IMR-90 (cell line): ENCODE measurements at regions not wholly inside any gene's neighbourhood (a gene's known extent, or its start where the extent isn't known, plus 50 kb on each side); places are given as distances from the start of the nearest gene placed in this dataset.
A peak's percentile ranks its signal among the peaks of the same experiment; 100 is the strongest.

Experiments
- ATAC-seq: fragments of 200-7000 bp; cut with Tn5 transposase; 2 replicates; pipeline ENCODE4 v1.9.1; 2020; ENCODE audit warnings: low read depth, mild to moderate bottlenecking, moderate library complexity
- BruUV-seq: library from RNA; stranded (reverse); fragments of 400-500 nt; replicated peaks from 2 replicates; lab custom pipeline; 2021; lab: Mats Ljungman, UMichigan
- CTCF ChIA-PET: fragments of 300-600 bp; formaldehyde crosslinking; extraction: SDS; loops from one replicate; lab custom pipeline; 2021; ENCODE audit warnings: antibody characterized with exemption; lab: Yijun Ruan, JAX
- POLR2A ChIA-PET: fragments of 300-600 bp; sonication (Branson Sonifier 250); formaldehyde crosslinking; loops from one replicate; lab custom pipeline; 2022; ENCODE audit warnings: antibody characterized with exemption; ENCODE audit not compliant: unreplicated experiment; lab: Charles Lee
- DNase-seq: peaks from one replicate; pipeline ENCODE4 v3.0.0; 2013
- H2AFZ ChIP-seq: replicated peaks from 2 replicates; pipeline ENCODE3; 2013; ENCODE audit warnings: low read length, mild to moderate bottlenecking; ENCODE audit not compliant: poor library complexity
- H2AK5ac ChIP-seq: 2 replicates; pipeline ENCODE4 v1.6.1; 2013; ENCODE audit warnings: low read depth, low read length, inconsistent platforms
- H2AK9ac ChIP-seq: replicated peaks from 2 replicates; pipeline ENCODE3; 2013; ENCODE audit warnings: mild to moderate bottlenecking, low read depth, low read length, moderate library complexity; ENCODE audit not compliant: poor library complexity
- H2BK120ac ChIP-seq: 2 replicates; pipeline ENCODE4 v1.6.1; 2013; ENCODE audit warnings: low read depth, low read length, inconsistent platforms
- H2BK15ac ChIP-seq: 3 replicates; pipeline ENCODE4 v1.6.1; 2013; ENCODE audit warnings: low read depth, low read length, inconsistent platforms
- H2BK20ac ChIP-seq: 2 replicates; pipeline ENCODE4 v1.6.1; 2013; ENCODE audit warnings: low read depth, mild to moderate bottlenecking, inconsistent platforms, low read length, moderate library complexity
- H2BK5ac ChIP-seq: 2 replicates; pipeline ENCODE4 v1.6.1; 2013; ENCODE audit warnings: mild to moderate bottlenecking, low read depth, low read length, inconsistent platforms; ENCODE audit not compliant: poor library complexity, severe bottlenecking
- H3K14ac ChIP-seq: replicated peaks from 2 replicates; pipeline ENCODE4 v1.6.1; 2013; ENCODE audit warnings: low read depth, low read length, inconsistent platforms
- H3K18ac ChIP-seq: 2 replicates; pipeline ENCODE4 v1.6.1; 2013; ENCODE audit warnings: low read depth, low read length, control low read depth
- H3K23ac ChIP-seq: 2 replicates; pipeline ENCODE4 v1.6.1; 2013; ENCODE audit warnings: low read depth, low read length, inconsistent platforms
- H3K27ac ChIP-seq: 2 replicates; pipeline ENCODE4 v1.5.1; 2013; ENCODE audit warnings: mild to moderate bottlenecking, control low read depth, low read length; ENCODE audit not compliant: insufficient read depth
- H3K27me3 ChIP-seq: 2 replicates; pipeline ENCODE4 v1.6.1; 2013; ENCODE audit warnings: low read length; ENCODE audit not compliant: control insufficient read depth, insufficient read depth
- H3K36me3 ChIP-seq: 2 replicates; pipeline ENCODE4 v1.6.1; 2013; ENCODE audit warnings: low read length, mixed read lengths; ENCODE audit not compliant: control insufficient read depth, insufficient read depth
- H3K4ac ChIP-seq: 2 replicates; pipeline ENCODE4 v1.6.1; 2013; ENCODE audit warnings: low read depth, low read length, inconsistent platforms
- H3K4me1 ChIP-seq: 2 replicates; pipeline ENCODE4 v1.6.1; 2013; ENCODE audit warnings: low read length, mixed read lengths; ENCODE audit not compliant: control insufficient read depth, insufficient read depth
- H3K4me2 ChIP-seq: 2 replicates; pipeline ENCODE4 v1.6.1; 2013; ENCODE audit warnings: low read depth, mild to moderate bottlenecking, control low read depth, low read length, moderate library complexity
- H3K4me3 ChIP-seq: 2 replicates; pipeline ENCODE4 v1.5.1; 2013; ENCODE audit warnings: low read depth, mild to moderate bottlenecking, control low read depth, low read length, moderate library complexity; ENCODE audit not compliant: insufficient read depth
- H3K56ac ChIP-seq: 2 replicates; pipeline ENCODE4 v1.6.1; 2013; ENCODE audit warnings: low read length, inconsistent platforms; ENCODE audit not compliant: insufficient read depth; ENCODE audit errors: extremely low read depth
- H3K79me1 ChIP-seq, 2 experiments: 2 replicates each; pipeline ENCODE4 v1.6.1; 2013; ENCODE audit warnings: low read length in 2 of 2, inconsistent platforms in 1 of 2, low read depth in 1 of 2
- H3K9ac ChIP-seq: 2 replicates; pipeline ENCODE4 v1.6.1; 2013; ENCODE audit warnings: low read depth, low read length, control low read depth
- H3K9me1 ChIP-seq: 2 replicates; pipeline ENCODE4 v1.6.1; 2013; ENCODE audit warnings: low read length, inconsistent platforms; ENCODE audit not compliant: insufficient read depth
- H3K9me3 ChIP-seq: 2 replicates; pipeline ENCODE4 v1.6.1; 2013; ENCODE audit warnings: low read length; ENCODE audit not compliant: control insufficient read depth, insufficient read depth
- H4K20me1 ChIP-seq: 2 replicates; pipeline ENCODE4 v1.6.1; 2013; ENCODE audit warnings: low read length, inconsistent platforms; ENCODE audit not compliant: insufficient read depth
- H4K5ac ChIP-seq: 2 replicates; pipeline ENCODE4 v1.6.1; 2013; ENCODE audit warnings: mild to moderate bottlenecking, low read depth, low read length, control low read depth
- H4K8ac ChIP-seq, 2 experiments: 2 replicates each; pipeline ENCODE4 v1.6.1; 2013; ENCODE audit warnings: low read depth in 2 of 2, low read length in 2 of 2, control low read depth in 1 of 2, inconsistent platforms in 1 of 2
- H4K91ac ChIP-seq: 2 replicates; pipeline ENCODE4 v1.6.1; 2013; ENCODE audit warnings: low read depth, low read length, inconsistent platforms; ENCODE audit not compliant: insufficient read depth
- CEBPB ChIP-seq: IDR thresholded peaks from 2 replicates; pipeline ENCODE4 v1.6.1; 2012; ENCODE audit warnings: low read depth, low read length, improper control_type of control experiment
- MXI1 ChIP-seq: IDR thresholded peaks from 2 replicates; pipeline ENCODE4 v1.6.1; 2012; ENCODE audit warnings: low read depth, mild to moderate bottlenecking, low read length, moderate library complexity, borderline replicate concordance
- NFE2L2 ChIP-seq: fragments of 150-350 bp; IDR thresholded peaks from 2 replicates; pipeline ENCODE4 v1.6.1; 2016; ENCODE audit warnings: low read depth, mild to moderate bottlenecking, low read length
- WGBS, 2 experiments: methylation state at CpG; one replicate each; pipeline versions ENCODE4 v1.1.5 to v1.1.7; 2013; ENCODE audit warnings: missing lambda C conversion rate in 2 of 2; ENCODE audit not compliant: insufficient read length in 1 of 2; ENCODE audit errors: extremely low coverage in 2 of 2; 5-methylcytosine and 5-hydroxymethylcytosine counted together
- dilution Hi-C: fragments of 300-500 bp; cut with HindIII; formaldehyde crosslinking; loops from one replicate; pipeline ENCODE4 v1.14.3; 2018; ENCODE audit warnings: low sequenced_read_pairs; ENCODE audit not compliant: unreplicated experiment
- in situ Hi-C: fragments of 300-500 bp; cut with MboI; formaldehyde crosslinking; loops from 3 replicates; pipeline ENCODE4 v1.14.3; 2019; ENCODE audit warnings: low sequenced_read_pairs, inconsistent platforms, mixed read lengths
- intact Hi-C: fragments of 100-400 bp; cut with micrococcal nuclease; formaldehyde crosslinking; loops from 2 replicates; pipeline ENCODE4 v1.10.0; 2022
- TF ChIP-seq, protein P1 (sequence below): conservative IDR thresholded peaks from 2 replicates; pipeline ENCODE4 v1.5.1; 2012; ENCODE audit warnings: mild to moderate bottlenecking, low read depth, low read length, improper control_type of control experiment
- TF ChIP-seq, protein P2 (sequence below): fragments of 150-350 bp; IDR thresholded peaks from 2 replicates; pipeline ENCODE4 v1.6.1; 2016; ENCODE audit warnings: low read depth, mild to moderate bottlenecking, low read length, moderate library complexity, borderline replicate concordance

DNA sequence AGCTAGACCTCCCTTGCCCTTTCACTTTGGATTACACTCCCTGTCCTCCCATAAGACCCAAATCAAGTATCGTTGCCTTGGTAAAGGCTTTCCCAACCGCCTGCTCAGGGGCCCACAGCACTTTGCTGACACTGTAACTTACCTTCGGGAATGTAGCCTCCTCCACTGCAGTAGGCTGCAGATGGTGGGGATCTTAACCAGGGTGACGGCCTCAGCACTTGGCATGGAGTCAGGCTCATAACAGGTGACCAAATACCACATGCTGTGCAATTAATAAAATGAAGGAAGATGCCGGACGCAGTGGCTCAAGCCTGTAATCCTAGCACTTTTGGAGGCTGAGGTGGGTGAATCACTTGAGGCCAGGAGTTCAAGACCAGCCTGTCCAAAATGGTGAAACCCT, 88.7 kb upstream of the IRF2BP2 start (continued):
- TF ChIP-seq, protein P1, sequence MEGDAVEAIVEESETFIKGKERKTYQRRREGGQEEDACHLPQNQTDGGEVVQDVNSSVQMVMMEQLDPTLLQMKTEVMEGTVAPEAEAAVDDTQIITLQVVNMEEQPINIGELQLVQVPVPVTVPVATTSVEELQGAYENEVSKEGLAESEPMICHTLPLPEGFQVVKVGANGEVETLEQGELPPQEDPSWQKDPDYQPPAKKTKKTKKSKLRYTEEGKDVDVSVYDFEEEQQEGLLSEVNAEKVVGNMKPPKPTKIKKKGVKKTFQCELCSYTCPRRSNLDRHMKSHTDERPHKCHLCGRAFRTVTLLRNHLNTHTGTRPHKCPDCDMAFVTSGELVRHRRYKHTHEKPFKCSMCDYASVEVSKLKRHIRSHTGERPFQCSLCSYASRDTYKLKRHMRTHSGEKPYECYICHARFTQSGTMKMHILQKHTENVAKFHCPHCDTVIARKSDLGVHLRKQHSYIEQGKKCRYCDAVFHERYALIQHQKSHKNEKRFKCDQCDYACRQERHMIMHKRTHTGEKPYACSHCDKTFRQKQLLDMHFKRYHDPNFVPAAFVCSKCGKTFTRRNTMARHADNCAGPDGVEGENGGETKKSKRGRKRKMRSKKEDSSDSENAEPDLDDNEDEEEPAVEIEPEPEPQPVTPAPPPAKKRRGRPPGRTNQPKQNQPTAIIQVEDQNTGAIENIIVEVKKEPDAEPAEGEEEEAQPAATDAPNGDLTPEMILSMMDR = no peak

DNA sequence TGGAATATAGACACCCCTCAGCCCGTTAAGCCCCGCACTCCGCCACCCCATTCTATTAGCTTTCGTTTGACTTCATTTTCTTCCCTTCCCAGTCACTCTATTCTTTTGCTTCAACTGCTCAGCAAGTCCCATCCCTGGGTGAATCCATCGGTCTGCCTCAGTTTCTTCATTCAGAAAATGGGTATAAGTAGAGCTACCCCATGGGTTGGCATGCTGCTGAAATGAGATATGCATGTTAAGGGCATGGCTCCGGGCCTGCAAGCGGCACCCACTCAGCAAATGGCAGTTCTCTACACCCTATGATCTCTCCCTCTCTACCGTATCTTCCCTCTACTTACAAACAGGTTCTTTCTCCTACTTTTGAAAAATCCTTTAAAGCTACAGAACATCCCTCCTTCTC, 87.8 kb upstream of the IRF2BP2 start:
- Histone ChIP-seq H3K4me3 (no peak overlapping the region), H3K56ac (no peak overlapping the region), H2BK20ac (no peak overlapping the region), H3K27me3 (no peaks in the 10 kb centered on the region), H3K9me3 (no peaks in the 10 kb centered on the region), H2BK5ac (no peak overlapping the region), H3K14ac (no peak overlapping the region), H3K4me2 (no peak overlapping the region), H3K4me1 (peaks cover 11% of the 10 kb centered on the region), H2AK9ac (no peak overlapping the region), H4K8ac (no peak overlapping the region), H4K91ac (no peak overlapping the region), H2BK120ac (no peak overlapping the region), H3K36me3 (no peaks in the 10 kb centered on the region), H2BK15ac (peak overlapping the region; percentile 32; the same call in 1 of the 3 replicates), H4K5ac (no peak overlapping the region; the same call in 1 of the 2 replicates), H3K79me1 (no peaks in the 10 kb centered on the region), H3K23ac (no peak overlapping the region), H3K9ac (no peak overlapping the region), H3K9me1 (peaks cover 9% of the 10 kb centered on the region; the same call in 1 of the 2 replicates), H2AK5ac (no peak overlapping the region), H2AFZ (no peak overlapping the region), H3K18ac (no peak overlapping the region), H3K27ac (no peak overlapping the region), H3K4ac (no peak overlapping the region), H4K20me1 (no peaks in the 10 kb centered on the region)
- no peak for TF ChIP-seq MXI1
- TF ChIP-seq, protein P2, sequence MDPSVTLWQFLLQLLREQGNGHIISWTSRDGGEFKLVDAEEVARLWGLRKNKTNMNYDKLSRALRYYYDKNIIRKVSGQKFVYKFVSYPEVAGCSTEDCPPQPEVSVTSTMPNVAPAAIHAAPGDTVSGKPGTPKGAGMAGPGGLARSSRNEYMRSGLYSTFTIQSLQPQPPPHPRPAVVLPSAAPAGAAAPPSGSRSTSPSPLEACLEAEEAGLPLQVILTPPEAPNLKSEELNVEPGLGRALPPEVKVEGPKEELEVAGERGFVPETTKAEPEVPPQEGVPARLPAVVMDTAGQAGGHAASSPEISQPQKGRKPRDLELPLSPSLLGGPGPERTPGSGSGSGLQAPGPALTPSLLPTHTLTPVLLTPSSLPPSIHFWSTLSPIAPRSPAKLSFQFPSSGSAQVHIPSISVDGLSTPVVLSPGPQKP = no peak
- no peak for TF ChIP-seq CEBPB
- no peak for TF ChIP-seq NFE2L2
- DNase-seq (no peak), ATAC-seq (no peak)
- no TSS peak for BruUV-seq
- intact Hi-C loops = no loop called here
- dilution Hi-C loops = no loop called here
- WGBS, 2 experiments = 100% methylated on average over 1 of the region's 8 CpGs; no CpG with 5 or more reads in 1 of the 2 experiments
- CTCF ChIA-PET = interaction anchor here (0.8 kb wide), 1 partner anchor 21 kb away, joined by 6 read pairs; no protein-coding TSS in a partner anchor
- in situ Hi-C loops = no loop called here
- POLR2A ChIA-PET = no interaction called here
